HG03354 (cell line): ENCODE measurements at regions not wholly inside any gene's neighbourhood (a gene's known extent, or its start where the extent isn't known, plus 50 kb on each side); places are given as distances from the start of the nearest gene placed in this dataset.

Experiments used
- ATAC-seq: cut with Tn5 transposase; IDR thresholded peaks from one replicate; pipeline ENCODE4 v1.9.1; 2021; ENCODE audit warnings: mild to moderate bottlenecking; ENCODE audit not compliant: unreplicated experiment, poor library complexity, severe bottlenecking

GRCh38 chr5:173793648-173794548 lies 94.3 kb upstream of the CPEB4 start:
- no peak for ATAC-seq

- ATAC-seq = no peak
These were observed 93.2 kb upstream of the CPEB4 start for GRCh38 chr5:173794901-173795416.

GRCh38 chr5:173795601-173796000 lies 92.5 kb upstream of the CPEB4 start:
- ATAC-seq = no peak

GRCh38 chr5:173796721-173797495 lies 91.2 kb upstream of the CPEB4 start:
- no peak for ATAC-seq

GRCh38 chr5:173798127-173798810 lies 89.9 kb upstream of the CPEB4 start:
- ATAC-seq = no peak

GRCh38 chr5:173800340-173800739 lies 87.8 kb upstream of the CPEB4 start:
- ATAC-seq = no peak

GRCh38 chr5:173801006-173801405 lies 87.1 kb upstream of the CPEB4 start:
- no peak for ATAC-seq

- no peak for ATAC-seq
These were observed 85.4 kb upstream of the CPEB4 start for GRCh38 chr5:173802670-173803165.

GRCh38 chr5:173804579-173804978 lies 83.6 kb upstream of the CPEB4 start:
- no peak for ATAC-seq

GRCh38 chr5:173806270-173807035 lies 81.7 kb upstream of the CPEB4 start:
- no peak for ATAC-seq

GRCh38 chr5:173807181-173807655 lies 80.9 kb upstream of the CPEB4 start:
- no peak for ATAC-seq

- no peak for ATAC-seq
These were observed 79.9 kb upstream of the CPEB4 start for GRCh38 chr5:173808079-173808808.

- no peak for ATAC-seq
These were observed 79.1 kb upstream of the CPEB4 start for GRCh38 chr5:173809014-173809413.

GRCh38 chr5:173812811-173813550 lies 75.2 kb upstream of the CPEB4 start:
- ATAC-seq = no peak

GRCh38 chr5:173814053-173814452 lies 74.1 kb upstream of the CPEB4 start:
- no peak for ATAC-seq

GRCh38 chr5:173815571-173815970 lies 72.6 kb upstream of the CPEB4 start:
- ATAC-seq = no peak

GRCh38 chr5:173816728-173817127 lies 71.4 kb upstream of the CPEB4 start:
- no peak for ATAC-seq

- no peak for ATAC-seq
These were observed 70.6 kb upstream of the CPEB4 start for GRCh38 chr5:173817561-173817960.
